ENCODE measurements at regions not wholly inside any gene's neighbourhood (a gene's known extent, or its start where the extent isn't known, plus 50 kb on each side); places are given as distances from the start of the nearest gene placed in this dataset.

DNA sequence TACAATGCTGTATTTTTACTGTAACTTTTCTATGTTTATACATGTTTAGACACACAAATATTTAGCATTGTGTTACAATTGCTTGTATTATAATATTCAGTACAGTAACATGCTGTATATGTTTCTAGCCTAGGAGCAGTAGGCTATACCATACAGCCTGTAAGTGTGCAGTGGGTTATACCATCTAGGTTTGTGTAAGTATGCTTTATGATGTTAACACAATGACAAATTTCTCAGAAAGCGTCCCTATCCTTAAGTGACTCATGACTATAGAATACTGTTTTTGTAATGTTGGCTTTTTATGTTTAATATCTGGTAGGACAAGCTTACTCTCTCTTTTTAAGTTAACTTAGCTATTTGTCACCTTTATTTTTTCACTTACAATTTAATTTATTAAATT, 127.5 kb upstream of the THRB start:
- H3K36me3 Mint-ChIP-seq = no peaks in the 10 kb centered on the region
- H3K27ac Mint-ChIP-seq = no peak overlapping the region
- H3K9me3 Mint-ChIP-seq = peaks cover 5 to 8% of the 10 kb centered on the region in 2 donors
- no peak for ATAC-seq
- DNase-seq (ENCODE audit: low spot score in 2 of 2) = no peak

DNA sequence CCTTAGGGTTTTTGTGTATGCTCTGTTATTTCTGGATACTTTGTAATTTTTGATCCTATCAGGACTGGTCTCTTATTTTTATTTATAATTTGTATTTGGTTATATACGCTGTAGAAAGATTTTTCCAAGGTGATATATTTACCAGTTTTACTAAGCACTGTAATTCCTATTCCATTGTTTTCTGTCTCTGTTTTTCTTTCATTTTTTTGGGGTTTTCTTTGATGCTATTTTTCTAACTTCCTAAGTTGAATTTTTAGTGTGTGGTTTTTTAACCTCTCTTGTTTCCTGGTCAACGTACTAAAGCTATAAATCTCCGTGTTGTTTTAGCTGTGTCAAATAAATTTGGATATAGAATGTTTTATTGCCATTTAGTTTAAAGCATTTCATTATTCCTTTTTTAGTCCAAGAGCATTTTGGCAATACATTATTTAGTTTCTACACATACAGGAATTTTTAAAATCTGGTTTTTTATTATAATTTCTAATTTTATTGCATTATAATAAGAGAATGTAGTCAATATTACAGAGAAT, 128.1 kb upstream of the THRB start:
- peaks cover 5 to 8% of the 10 kb centered on the region in 2 donors for H3K9me3 Mint-ChIP-seq
- H3K36me3 Mint-ChIP-seq = no peaks in the 10 kb centered on the region
- no peak overlapping the region for H3K27ac Mint-ChIP-seq
- no peak for DNase-seq (ENCODE audit: low spot score in 2 of 2)
- no peak for ATAC-seq

DNA sequence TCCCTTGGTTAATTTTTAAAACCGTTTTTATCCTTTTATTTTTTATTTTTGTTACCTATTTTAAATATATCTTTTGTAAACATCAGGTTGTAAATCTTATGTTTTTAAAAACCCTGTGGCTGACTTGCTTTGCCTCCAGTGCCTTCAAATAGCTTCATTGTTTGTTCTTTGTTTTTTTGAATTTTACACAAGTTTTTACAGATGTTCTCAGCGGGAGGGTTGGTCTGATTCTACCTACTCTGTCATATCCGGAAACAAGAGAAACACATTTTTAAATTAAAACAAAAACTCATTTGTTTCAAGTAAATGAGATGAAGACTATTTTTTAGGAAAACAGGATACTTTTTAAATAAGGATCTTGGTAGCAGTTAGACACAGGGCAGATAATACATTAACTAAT, 129.0 kb upstream of the THRB start:
- no peaks in the 10 kb centered on the region for H3K36me3 Mint-ChIP-seq
- no peak overlapping the region for H3K27ac Mint-ChIP-seq
- H3K9me3 Mint-ChIP-seq = peaks cover 5 to 8% of the 10 kb centered on the region in 2 donors
- DNase-seq (ENCODE audit: low spot score in 2 of 2) = no peak
- no peak for ATAC-seq

DNA sequence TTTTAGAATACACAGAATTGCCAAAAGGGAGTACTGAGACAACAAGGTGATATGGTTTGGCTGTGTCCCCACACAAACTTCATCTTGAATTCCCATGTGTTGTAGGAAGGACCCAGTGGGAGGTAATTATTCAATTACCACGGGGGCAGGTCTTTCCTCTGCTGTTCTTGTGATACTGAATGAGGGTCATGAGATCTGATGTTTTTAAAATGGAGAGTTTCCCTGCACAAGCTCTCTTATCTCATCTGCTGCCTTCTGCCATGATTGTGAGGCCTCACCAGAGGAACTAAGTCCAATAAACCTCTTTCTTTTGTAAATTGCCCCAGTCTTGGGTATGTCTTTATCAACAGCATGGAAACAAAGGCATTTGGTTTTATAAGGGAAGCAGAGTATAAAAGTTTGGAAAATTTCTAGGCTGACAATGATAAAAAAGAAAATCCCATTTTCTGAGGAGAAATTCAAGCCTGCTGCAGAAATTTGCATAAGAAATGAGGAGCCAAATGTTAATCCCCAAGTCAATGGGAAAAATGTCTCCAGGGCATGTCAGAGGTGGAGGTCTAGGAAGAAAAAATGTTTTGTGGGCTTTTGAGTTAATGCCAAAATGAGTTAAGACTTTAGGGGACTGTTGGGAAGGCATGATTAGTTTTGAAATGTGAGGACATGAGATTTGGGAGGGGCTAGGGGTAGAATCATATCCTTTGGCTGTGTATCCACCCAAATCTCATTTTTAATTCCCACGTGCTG, 130.5 kb upstream of the THRB start:
- peaks cover 5 to 8% of the 10 kb centered on the region in 2 donors for H3K9me3 Mint-ChIP-seq
- ATAC-seq = no peak
- no peak for DNase-seq (ENCODE audit: low spot score in 2 of 2)
- H3K36me3 Mint-ChIP-seq = no peaks in the 10 kb centered on the region
- no peak overlapping the region for H3K27ac Mint-ChIP-seq

DNA sequence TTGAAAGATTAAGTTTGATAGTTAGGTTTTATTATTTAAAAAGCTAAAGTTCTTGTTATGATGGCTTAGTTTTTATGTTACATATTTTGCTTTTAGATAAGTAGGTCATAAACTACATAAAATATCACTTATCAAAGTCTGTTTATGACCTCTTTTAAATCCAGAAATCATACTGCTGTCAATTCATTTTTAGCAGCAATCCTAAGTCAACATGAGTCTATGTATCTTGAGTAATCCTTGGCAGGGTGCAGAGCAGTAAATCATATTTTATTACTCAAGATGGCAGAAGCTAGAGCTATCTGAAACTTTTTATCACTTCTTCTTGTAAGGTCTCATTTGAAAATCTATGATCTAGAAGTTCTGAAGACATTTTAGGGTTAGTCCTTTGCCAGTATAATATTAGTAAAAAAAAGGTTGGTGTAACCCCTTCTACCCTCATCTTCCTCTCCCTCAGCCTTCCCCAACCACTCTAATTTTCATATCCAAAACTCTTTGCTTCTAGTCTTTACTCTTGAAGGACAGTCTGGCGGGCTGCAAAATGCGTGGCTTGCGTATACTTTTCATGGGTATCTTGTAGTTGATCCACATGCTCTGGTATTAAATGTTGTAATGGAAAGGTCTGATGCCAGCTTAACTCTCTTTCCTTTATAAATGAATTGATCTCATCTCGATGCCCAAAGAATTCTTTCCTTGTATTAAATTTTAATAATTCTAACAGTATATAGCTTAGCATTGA, 134.0 kb upstream of the THRB start:
- no peak for DNase-seq (ENCODE audit: low spot score in 2 of 2)
- Mint-ChIP-seq H3K9me3 (peaks cover 4 to 5% of the 10 kb centered on the region in 2 donors), H3K27ac (no peak overlapping the region), H3K36me3 (no peaks in the 10 kb centered on the region)
- ATAC-seq = no peak

DNA sequence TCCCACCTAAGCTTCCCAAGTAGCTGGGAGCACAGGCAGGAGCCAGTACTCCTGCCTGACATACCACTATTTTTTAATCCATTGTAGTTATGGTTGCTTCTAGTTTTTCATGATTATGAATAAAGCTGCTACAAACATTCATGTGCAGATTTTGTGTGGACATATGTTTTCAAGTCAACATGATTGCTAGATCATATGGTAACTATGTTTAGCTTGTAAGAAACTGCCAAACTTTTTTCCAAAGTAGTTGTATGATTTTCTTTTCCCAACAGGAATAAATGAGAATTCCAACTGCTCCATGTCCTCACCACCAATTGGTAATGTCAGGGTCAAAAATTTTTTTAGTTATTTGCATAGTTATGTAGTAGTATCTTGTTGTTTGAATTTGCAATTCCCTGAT, 136.8 kb upstream of the THRB start:
- Mint-ChIP-seq H3K27ac (no peak overlapping the region), H3K36me3 (no peaks in the 10 kb centered on the region), H3K9me3 (peaks cover 5 to 6% of the 10 kb centered on the region in 2 donors)
- DNase-seq (ENCODE audit: low spot score in 2 of 2) (no peak), ATAC-seq (no peak)

DNA sequence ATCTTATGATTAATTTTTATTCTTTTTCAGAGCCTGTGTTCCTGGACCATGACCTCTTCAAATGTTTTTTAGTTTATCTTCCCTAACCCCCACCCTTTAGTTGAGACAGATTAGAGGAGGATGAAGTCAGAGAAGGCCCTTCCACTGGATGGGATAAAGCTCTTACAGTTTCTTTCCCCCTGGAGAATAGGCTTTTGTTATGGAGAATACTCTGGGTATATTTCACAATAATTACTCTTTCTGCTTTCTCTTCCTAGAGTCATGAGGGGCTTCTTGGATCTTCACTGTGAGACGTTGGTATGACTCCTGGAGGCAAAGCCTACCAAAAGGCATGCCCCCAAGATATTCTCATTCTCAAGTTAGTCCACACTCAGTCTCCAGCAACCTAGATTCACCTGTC, 144.4 kb upstream of the THRB start:
- no peaks in the 10 kb centered on the region for H3K36me3 Mint-ChIP-seq
- H3K27ac Mint-ChIP-seq = no peak overlapping the region
- no peak for ATAC-seq
- peaks cover 8 to 11% of the 10 kb centered on the region in 2 donors for H3K9me3 Mint-ChIP-seq
- DNase-seq (ENCODE audit: low spot score in 2 of 2) = no peak

DNA sequence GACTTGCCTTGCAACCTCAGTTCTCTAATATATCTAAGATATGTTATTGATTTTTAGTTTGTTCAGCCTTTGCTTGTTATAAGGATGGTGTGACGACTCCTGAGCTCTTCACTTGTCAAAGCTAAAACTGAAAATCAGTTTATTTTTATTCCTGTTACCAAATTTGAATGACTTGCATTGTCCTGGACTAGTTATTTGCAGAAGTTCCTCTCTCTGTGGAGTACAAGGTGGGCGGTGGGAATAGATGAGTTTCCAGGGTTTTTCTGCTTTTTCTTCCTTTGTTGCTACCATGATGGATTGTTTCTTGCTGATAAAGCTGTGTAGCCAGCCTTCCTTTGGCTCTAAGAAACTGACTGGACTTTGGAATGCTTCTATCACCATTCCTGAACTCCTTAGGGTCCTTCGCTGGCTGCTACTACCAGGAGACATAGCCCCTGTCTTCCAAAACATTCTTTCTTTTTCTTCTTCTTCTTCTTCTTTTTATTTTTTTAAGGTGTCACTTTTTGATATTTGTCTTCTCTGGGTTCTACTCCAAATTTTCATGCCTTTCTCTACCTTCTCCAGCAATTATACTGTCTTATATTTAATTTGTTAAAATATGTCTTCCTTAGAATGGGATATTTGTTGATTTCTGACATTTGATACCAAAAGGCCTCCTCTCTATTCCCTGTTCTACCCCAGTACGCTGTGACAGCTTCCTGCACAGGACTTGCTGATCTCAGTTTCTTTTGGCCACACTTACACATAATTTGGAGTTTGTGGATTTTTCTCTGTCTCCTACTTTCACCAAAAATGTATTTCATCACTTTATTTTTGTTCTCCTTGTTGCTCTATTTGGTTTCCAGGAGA, 145.1 kb upstream of the THRB start:
- no peak for DNase-seq (ENCODE audit: low spot score in 2 of 2)
- no peak overlapping the region for H3K27ac Mint-ChIP-seq
- no peaks in the 10 kb centered on the region for H3K36me3 Mint-ChIP-seq
- H3K9me3 Mint-ChIP-seq = peaks cover 11 to 18% of the 10 kb centered on the region in 2 donors
- no peak for ATAC-seq

DNA sequence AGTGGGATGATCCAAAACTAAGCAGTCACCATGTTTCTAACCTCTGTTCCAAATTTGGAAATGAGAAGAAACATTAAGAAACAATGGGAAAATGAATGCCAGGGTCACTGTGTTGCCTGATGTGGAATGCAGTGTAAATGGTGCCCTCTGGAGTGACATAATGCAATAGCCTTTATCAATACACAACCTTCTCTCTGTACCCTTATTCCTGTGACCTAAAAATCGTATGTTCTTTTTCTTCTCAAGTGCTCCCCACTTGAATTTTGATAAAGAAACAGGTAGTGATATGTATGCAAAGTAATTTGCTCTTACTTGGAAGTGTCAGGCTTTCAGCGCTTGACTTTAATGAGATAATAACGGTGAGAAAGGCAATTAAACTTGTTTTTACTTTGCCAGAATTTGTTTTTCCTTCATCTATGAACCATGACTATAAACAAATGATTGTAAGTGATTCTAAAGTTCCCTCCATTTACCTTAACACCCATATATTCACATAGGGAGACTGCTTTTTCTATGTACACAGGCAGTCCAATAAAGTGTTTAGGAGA, 145.8 kb upstream of the THRB start:
- Mint-ChIP-seq H3K9me3 (peaks cover 11 to 18% of the 10 kb centered on the region in 2 donors), H3K36me3 (no peaks in the 10 kb centered on the region), H3K27ac (no peak overlapping the region)
- no peak for DNase-seq (ENCODE audit: low spot score in 2 of 2)
- ATAC-seq = no peak

DNA sequence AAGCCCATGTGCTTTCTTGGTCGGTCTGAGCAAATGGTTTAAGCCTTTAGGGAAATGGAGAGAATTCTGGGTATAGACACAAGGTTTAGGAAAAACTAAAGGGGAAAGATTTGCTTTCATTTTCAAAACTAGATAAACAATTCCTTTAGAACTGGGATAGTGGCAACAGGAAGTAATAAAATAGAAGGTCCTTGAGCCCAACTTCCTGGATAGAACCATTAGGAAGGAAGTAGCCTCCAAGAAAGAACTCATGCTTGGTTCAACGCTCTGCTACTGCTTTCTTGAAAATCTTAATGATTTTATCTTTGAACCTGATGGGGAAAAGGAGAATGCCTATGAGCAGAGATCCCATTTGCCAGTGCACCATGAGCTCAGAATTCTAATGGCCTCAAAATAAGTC, 147.0 kb upstream of the THRB start:
- peaks cover 6 to 12% of the 10 kb centered on the region in 2 donors for H3K9me3 Mint-ChIP-seq
- DNase-seq (ENCODE audit: low spot score in 2 of 2) = no peak
- no peaks in the 10 kb centered on the region for H3K36me3 Mint-ChIP-seq
- ATAC-seq = no peak
- no peak overlapping the region for H3K27ac Mint-ChIP-seq

DNA sequence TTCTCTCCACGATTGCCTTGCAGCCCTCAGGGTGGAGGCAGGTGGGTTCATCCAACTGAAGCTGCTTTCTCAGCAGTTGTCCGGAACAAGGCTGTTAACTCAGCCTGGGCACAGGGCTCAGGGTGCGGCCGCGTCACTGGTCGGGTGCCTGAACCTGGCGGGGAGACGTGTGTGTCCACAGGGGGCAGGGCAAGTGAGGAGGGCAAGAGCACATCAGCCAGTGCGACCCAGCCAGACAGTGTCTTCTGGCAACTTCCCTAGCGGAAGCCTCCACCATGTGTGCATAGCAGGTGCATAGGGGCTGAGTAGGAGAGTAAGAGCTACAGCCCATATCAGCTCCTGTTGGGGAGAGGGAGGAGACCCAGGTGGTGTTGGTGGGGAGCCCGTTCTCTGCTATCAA, 150.4 kb upstream of the THRB start:
- peaks cover 6 to 8% of the 10 kb centered on the region in 2 donors for H3K9me3 Mint-ChIP-seq
- no peak for DNase-seq (ENCODE audit: low spot score in 2 of 2)
- no peak for ATAC-seq
- H3K27ac Mint-ChIP-seq = no peak overlapping the region
- no peaks in the 10 kb centered on the region for H3K36me3 Mint-ChIP-seq

DNA sequence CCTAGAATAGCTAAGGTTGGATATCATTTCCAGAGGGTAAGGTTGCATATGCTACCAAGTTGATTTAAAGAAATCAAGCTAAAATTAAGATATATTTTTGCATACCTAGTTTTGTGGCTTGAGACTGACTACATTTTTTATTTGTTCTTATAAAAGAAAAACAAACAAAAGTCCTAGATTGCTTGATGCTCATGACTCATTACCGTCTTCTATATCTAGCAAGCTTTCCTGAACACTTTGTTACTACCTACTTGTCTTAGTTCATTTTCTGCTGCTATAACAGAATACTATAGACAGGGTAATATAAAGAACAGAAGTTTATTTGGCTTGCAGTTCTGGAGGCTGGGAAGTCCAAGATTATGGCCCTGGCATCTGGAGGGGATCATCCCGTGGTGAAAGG, 152.1 kb upstream of the THRB start:
- ATAC-seq (no peak), DNase-seq (ENCODE audit: low spot score in 2 of 2) (no peak)

DNA sequence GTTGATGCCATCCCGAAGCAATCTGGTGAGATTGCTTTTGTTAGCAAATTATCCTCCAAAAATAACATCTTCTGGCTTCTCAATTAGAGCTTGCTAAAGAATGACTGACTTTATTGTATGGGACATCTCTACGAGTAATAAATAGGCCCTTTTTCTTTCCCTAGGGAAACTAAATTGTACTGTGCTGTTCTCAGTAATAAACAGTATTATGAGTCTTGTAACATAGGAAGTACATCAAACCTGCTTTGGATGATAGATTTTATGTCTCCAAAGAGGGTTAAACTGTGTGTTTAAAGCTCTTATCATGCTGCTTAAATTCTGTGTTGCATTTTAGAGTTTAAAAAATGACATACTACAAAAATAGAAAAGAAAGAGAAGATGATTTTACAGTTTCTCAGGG, 153.4 kb upstream of the THRB start:
- ATAC-seq (no peak), DNase-seq (ENCODE audit: low spot score in 2 of 2) (no peak)
- H3K36me3 Mint-ChIP-seq = no peaks in the 10 kb centered on the region
- H3K27ac Mint-ChIP-seq = no peak overlapping the region
- peaks cover 6 to 8% of the 10 kb centered on the region in 2 donors for H3K9me3 Mint-ChIP-seq

More for the DNA sequence above, 152.1 kb upstream of the THRB start:
- Mint-ChIP-seq H3K36me3 (no peaks in the 10 kb centered on the region), H3K27ac (no peak overlapping the region), H3K9me3 (peaks cover 6 to 8% of the 10 kb centered on the region in 2 donors)

DNA sequence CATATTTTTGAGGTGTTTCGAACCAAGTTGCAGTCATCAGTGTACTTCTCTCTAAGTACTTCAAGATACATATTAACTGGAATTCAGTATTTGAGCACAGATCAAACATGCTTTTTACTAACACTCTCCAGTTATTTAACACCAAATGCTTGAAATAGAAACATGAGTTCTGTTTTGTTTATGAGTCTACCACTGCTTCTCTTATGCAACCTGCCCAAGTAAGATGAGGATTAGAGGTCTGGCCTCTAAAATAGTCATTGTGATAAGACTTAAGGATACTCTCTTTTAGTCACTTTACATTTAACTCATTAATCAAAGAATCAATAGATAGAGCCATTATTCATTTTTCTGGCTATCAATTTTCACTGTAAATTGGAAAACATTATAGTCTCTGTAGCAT, 156.2 kb upstream of the THRB start:
- Mint-ChIP-seq H3K9me3 (peaks cover 6 to 10% of the 10 kb centered on the region in 2 donors), H3K27ac (no peak overlapping the region), H3K36me3 (peaks cover 0 to 2% of the 10 kb centered on the region in 2 donors)
- no peak for DNase-seq (ENCODE audit: low spot score in 2 of 2)
- ATAC-seq = no peak

DNA sequence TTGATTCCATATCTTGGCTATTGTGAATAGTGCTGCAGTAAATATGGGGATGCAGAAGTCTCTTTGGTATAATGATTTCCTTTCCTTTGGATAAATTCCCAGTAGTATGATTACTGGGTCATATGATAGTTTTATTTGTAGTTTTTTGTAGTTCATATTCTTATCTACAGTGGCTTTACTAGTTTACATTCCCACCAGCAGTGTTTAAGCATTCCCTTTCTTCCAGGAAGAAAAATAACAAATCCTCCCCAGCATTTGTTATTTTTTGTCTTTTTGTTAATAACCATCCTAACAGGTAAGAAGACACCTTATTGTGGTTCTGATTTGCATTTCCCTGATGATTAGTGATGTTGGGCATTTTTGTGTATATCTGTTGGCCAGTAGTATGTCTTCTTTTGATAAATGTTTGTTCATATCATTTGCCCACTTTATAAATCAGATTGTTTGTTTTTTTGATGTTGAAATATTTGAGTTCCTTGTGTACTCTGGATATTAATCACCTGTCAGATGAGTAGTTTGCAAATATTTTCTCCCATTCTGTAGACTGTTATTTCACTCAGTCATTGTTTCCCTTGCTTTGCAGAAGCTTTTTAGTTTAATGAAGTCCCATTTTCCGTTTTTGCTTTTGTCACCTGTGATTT, 163.3 kb upstream of the THRB start:
- Mint-ChIP-seq H3K9me3 (peaks cover 7 to 18% of the 10 kb centered on the region in 2 donors), H3K27ac (no peak overlapping the region), H3K36me3 (peaks cover 0 to 6% of the 10 kb centered on the region in 2 donors)
- ATAC-seq = no peak
- no peak for DNase-seq (ENCODE audit: low spot score in 2 of 2)

DNA sequence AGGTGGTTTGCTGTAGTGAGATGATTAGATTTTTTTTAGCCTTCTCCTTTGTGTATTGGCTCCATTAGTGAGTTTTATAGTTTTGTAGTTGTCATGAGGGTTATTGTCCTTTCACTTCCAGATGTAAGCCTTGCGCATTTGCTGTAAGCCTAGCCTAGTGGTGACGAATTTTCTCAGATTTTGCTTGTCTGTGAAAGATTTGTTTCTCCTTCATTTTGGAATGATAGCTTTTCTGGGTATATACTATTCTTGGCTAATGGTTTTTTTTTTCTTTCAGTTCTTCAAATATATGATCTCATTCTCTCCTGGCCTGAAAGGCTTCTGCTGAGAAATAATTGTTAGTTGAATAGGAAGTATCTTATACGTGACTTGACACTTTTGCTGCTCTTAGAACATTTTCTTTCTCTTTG, 166.5 kb upstream of the THRB start:
- H3K27ac Mint-ChIP-seq = no peak overlapping the region
- H3K36me3 Mint-ChIP-seq = peaks cover 0 to under 1% of the 10 kb centered on the region in 2 donors
- no peak for ATAC-seq
- no peak for DNase-seq (ENCODE audit: low spot score in 2 of 2)
- peaks cover 0 to 8% of the 10 kb centered on the region in 2 donors for H3K9me3 Mint-ChIP-seq
